DMS53 treated with DMSO at 0.1 percent for 48 hours (cell line): ENCODE measurements at regions not wholly inside any gene's neighbourhood (a gene's known extent, or its start where the extent isn't known, plus 50 kb on each side); places are given as distances from the start of the nearest gene placed in this dataset.
A peak's percentile ranks its signal among the peaks of the same experiment; 100 is the strongest.

Experiments
- DNase-seq: peaks from one replicate; lab custom pipeline; 2025; ENCODE audit not compliant: unreplicated experiment; lab: John Stamatoyannopoulos, UW

GRCh38 chr3:76668653-76669052 is 371.2 kb upstream of the ROBO2 start:
- no peak for DNase-seq

DNA sequence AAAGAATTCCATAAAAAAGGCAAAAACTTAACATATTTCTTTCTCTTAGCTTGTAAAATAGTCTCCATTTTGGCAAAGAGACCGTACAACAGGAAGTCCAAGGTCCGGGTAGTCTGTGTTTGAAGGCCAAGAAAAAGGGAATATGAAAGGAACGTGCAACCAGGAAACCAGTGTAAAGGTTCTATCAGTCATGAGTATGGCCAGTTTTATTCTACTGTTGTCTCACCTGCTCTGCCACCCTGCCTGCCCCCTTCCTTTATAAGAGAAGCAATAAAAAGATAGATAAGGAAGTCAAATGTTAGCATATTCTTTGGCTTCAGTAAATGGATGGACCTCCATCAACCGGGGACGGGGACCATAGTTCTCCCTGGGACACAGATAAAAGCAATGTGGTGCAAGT is 370.6 kb upstream of the ROBO2 start:
- no peak for DNase-seq

- DNase-seq = no peak
Observed at GRCh38 chr3:76673171-76673570, 366.7 kb upstream of the ROBO2 start.

- DNase-seq = no peak
Observed at GRCh38 chr3:76679541-76679940, 360.4 kb upstream of the ROBO2 start.

- no peak for DNase-seq
Observed at GRCh38 chr3:76683256-76683655, 356.6 kb upstream of the ROBO2 start.

- DNase-seq = no peak
Observed at GRCh38 chr3:76684946-76685345, 355.0 kb upstream of the ROBO2 start.

GRCh38 chr3:76685858-76686257 is 354.0 kb upstream of the ROBO2 start:
- DNase-seq = peak; percentile 20

GRCh38 chr3:76687019-76687418 is 352.9 kb upstream of the ROBO2 start:
- DNase-seq = no peak

- no peak for DNase-seq
Observed at GRCh38 chr3:76694063-76694462, 345.8 kb upstream of the ROBO2 start.

- DNase-seq = no peak
Observed at GRCh38 chr3:76698136-76698706, 341.7 kb upstream of the ROBO2 start.

DNA sequence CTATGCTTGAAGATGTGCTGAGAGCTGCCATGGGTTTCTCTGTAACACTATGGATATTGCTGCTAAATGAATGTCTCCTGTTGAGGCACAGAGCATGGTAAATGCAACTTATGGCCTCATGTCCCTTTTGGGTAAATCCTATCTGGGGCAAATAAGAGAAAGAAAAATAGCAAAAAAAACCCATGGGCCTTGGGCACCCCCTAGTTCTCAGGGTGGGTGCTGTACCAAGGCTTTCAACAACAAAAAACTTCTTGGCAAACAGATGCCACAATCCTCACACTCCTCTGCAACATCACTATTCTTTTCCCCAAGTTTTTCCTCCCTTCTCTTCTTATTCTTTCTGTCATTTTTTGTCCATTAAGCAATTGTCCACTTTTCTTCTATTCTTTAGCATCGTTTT is 340.1 kb upstream of the ROBO2 start:
- DNase-seq = no peak

GRCh38 chr3:76700323-76700722 is 339.6 kb upstream of the ROBO2 start:
- DNase-seq = no peak

GRCh38 chr3:76702676-76703075 is 337.2 kb upstream of the ROBO2 start:
- DNase-seq = no peak

- no peak for DNase-seq
Observed at GRCh38 chr3:76715426-76715825, 324.5 kb upstream of the ROBO2 start.

GRCh38 chr3:76723366-76723765 is 316.5 kb upstream of the ROBO2 start:
- no peak for DNase-seq

DNA sequence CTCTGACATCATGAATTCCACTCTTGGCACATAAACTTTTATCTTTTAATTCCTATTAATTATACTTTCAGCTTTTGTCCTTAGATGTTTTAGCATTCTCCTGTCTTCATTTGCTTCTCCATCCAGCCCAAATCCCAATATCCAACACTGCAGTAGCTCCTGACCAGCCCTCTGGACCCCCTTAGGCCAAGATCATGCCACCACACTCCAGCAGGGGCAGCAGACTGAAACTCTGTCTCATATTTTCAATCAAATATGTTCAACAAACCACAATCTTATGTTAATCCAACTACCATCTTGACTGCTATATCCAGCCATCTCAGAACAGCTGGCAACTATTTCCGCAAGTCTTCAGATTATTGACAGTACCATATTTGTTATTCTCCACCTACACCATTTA is 315.8 kb upstream of the ROBO2 start:
- DNase-seq = no peak

DNA sequence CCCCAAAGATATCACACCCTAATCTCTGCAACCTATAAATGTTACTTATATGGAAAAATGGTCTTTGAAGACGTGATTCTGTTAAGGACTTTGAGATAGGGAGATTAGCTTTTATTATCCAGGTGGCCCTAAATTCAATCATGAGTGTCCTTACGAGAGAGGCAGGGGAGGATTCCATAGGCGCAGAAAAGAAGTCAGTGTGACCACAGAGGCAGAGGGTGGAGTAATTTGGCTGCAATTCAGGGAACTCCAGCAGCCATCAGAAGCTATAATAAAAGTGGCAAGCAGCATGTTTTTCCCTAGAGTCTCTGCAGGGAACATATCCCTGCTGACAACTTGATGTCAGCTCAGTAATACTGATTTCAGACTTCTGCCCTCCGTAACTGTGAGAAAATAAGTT is 315.2 kb upstream of the ROBO2 start:
- no peak for DNase-seq

DNA sequence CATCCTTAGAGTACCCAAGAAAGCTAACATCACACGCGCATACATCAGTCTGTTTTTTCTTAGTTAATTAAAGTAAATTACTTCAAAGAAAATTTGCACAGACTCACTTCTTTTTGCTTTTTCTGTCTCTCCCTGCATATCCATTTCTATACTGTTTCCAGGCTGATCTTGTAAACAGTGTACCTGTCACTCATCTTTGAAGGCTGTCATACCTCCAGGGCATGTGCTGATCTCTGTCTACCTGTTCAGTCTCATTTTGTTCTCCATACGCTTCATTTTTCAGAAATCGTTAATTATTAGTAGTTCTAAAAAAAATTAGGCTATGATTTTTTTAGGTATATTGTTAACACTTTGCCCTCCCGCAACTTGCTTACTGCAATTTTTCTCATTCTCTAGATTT is 313.9 kb upstream of the ROBO2 start:
- no peak for DNase-seq

DNA sequence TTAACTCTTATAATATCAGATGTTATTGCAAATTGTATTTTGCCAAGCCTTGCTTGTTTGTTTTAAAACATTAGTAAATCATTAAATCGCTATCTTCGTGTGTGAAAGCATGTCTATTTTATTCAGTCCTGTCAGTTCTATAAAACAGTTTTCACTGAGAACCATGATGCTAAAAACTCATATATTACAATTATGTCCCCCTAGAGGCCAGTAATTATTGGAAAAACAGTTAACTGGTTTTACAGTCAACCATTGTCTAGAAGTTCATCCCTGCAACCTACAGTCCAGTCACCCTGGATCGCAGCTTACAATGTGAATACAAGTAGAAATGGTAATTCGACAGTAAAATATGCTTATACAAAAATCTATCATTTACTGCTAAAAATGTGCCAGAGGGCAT is 311.5 kb upstream of the ROBO2 start:
- no peak for DNase-seq

DNA sequence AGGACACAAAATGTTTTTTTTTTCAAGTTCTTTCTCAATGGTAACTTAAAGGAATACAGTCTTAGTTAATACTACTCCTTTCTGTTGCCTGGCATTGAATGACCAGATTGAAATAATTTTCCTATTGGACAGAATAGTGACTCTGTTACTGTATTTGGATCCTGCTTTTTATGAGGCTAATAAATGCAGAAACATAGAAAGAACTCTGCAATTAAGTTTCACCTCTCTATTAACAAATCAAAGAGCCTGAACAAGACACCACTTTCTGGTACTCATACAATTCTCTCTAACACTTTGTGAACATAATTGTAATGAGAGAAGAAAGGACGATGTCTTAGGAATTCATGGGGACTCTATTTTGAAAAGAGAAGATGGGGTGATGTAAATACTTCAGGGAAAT is 308.4 kb upstream of the ROBO2 start:
- DNase-seq = no peak

- no peak for DNase-seq
Observed at GRCh38 chr3:76733073-76733759, 306.7 kb upstream of the ROBO2 start.

- no peak for DNase-seq
Observed at GRCh38 chr3:76735152-76735551, 304.7 kb upstream of the ROBO2 start.

DNA sequence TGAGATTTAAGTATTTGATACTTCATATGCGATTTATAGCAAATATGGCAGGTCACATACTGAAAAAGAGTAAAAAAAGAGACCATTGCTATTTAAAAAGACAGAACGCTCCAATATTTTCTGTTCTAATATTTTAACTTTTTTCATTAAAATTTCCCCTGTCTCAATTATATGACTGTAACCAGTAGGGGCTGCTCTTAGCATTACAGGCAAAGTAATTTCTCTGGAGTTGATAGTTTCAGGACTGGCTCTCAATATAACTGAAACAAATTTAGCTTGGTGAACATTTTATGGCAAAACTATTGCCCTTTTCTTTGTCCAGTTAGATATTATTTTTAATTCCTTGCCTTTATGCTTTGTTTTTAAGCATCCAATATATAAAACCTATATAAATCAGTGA is 286.3 kb upstream of the ROBO2 start:
- DNase-seq = no peak
